ENCODE measurements at regions not wholly inside any gene's neighbourhood (a gene's known extent, or its start where the extent isn't known, plus 50 kb on each side); places are given as distances from the start of the nearest gene placed in this dataset.
"Not testable (repeated sequence)": the region's sequence is repeated elsewhere in the genome, so short reads cannot be mapped to it uniquely, and the experiment has no call there.

GRCh38 chr11:69869311-69869939 lies 50.2 kb upstream of the FGF3 start:
- DNase-seq (ENCODE audit: low read depth), result no peak

GRCh38 chr11:69870766-69871165 lies 51.5 kb upstream of the FGF3 start:
- no peak for DNase-seq (ENCODE audit: low read depth)

- no peak for DNase-seq (ENCODE audit: low read depth)
Observed at GRCh38 chr11:69873166-69874077, 54.2 kb upstream of the FGF3 start.

- no peak for DNase-seq (ENCODE audit: low read depth)
Observed at GRCh38 chr11:69874178-69874983, 55.2 kb upstream of the FGF3 start.

GRCh38 chr11:69874984-69875624 lies 55.9 kb upstream of the FGF3 start:
- DNase-seq (ENCODE audit: low read depth), result no peak

GRCh38 chr11:69876013-69876412 lies 56.8 kb upstream of the FGF3 start:
- no peak for DNase-seq (ENCODE audit: low read depth)

- DNase-seq (ENCODE audit: low read depth), result no peak
Observed at GRCh38 chr11:69877235-69877634, 58.0 kb upstream of the FGF3 start.

GRCh38 chr11:69877704-69878103 lies 58.5 kb upstream of the FGF3 start:
- DNase-seq (ENCODE audit: low read depth), result not testable (repeated sequence)

GRCh38 chr11:69878144-69878883 lies 59.1 kb upstream of the FGF3 start:
- DNase-seq (ENCODE audit: low read depth), result no peak

- no peak for DNase-seq (ENCODE audit: low read depth)
Observed at GRCh38 chr11:69878927-69879728, 59.9 kb upstream of the FGF3 start.

GRCh38 chr11:69879729-69880005 lies 60.5 kb upstream of the FGF3 start:
- no peak for DNase-seq (ENCODE audit: low read depth)

GRCh38 chr11:69880041-69880825 lies 61.0 kb upstream of the FGF3 start:
- no peak for DNase-seq (ENCODE audit: low read depth)

GRCh38 chr11:69880826-69881445 lies 61.7 kb upstream of the FGF3 start:
- no peak for DNase-seq (ENCODE audit: low read depth)

GRCh38 chr11:69881467-69882269 lies 62.5 kb upstream of the FGF3 start:
- no peak for DNase-seq (ENCODE audit: low read depth)

- DNase-seq (ENCODE audit: low read depth), result no peak
Observed at GRCh38 chr11:69882270-69882608, 63.0 kb upstream of the FGF3 start.

GRCh38 chr11:69883292-69884255 lies 64.4 kb upstream of the FGF3 start:
- DNase-seq (ENCODE audit: low read depth), result no peak

GRCh38 chr11:69884286-69884685 lies 65.1 kb upstream of the FGF3 start:
- DNase-seq (ENCODE audit: low read depth), result no peak

Measured in forelimb muscle (tissue), 1 donor.